ENCODE measurements at regions not wholly inside any gene's neighbourhood (a gene's known extent, or its start where the extent isn't known, plus 50 kb on each side); places are given as distances from the start of the nearest gene placed in this dataset.

DNA sequence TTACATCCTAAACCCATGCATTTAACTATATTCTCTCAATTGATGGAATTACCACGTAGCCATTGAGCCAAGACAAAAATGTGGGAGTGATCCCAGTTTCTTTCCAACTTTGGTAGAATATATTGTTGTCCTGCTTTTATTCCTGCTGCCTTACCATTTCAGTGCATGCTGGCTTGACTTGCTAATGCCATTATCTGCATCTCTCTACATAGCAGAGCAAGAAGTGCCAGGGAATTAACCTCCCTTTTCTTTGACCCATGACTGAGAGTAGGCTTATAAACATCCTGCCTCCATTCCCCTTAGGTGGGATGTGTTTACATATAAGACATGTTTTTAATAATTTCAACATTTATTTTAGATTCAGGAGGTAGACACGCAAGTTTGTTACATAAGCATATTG is 1153.4 kb downstream of the IGSF11 start:
- TF ChIP-seq, protein P1, sequence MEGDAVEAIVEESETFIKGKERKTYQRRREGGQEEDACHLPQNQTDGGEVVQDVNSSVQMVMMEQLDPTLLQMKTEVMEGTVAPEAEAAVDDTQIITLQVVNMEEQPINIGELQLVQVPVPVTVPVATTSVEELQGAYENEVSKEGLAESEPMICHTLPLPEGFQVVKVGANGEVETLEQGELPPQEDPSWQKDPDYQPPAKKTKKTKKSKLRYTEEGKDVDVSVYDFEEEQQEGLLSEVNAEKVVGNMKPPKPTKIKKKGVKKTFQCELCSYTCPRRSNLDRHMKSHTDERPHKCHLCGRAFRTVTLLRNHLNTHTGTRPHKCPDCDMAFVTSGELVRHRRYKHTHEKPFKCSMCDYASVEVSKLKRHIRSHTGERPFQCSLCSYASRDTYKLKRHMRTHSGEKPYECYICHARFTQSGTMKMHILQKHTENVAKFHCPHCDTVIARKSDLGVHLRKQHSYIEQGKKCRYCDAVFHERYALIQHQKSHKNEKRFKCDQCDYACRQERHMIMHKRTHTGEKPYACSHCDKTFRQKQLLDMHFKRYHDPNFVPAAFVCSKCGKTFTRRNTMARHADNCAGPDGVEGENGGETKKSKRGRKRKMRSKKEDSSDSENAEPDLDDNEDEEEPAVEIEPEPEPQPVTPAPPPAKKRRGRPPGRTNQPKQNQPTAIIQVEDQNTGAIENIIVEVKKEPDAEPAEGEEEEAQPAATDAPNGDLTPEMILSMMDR (IDR thresholded peaks at IDR 0.05; ENCODE audit: low read length): no peak
- TF ChIP-seq EZH2 (optimal IDR thresholded peaks at IDR 0.05; ENCODE audit: low read depth, low read length) (no peak), EZH2phosphoT487 (IDR thresholded peaks at IDR 0.05; ENCODE audit: low read length) (no peak)

Measured in MM.1S (cell line).